ENCODE measurements at regions not wholly inside any gene's neighbourhood (a gene's known extent, or its start where the extent isn't known, plus 50 kb on each side); places are given as distances from the start of the nearest gene placed in this dataset.
A peak's percentile ranks its signal among the peaks of the same experiment; 100 is the strongest.

DNA sequence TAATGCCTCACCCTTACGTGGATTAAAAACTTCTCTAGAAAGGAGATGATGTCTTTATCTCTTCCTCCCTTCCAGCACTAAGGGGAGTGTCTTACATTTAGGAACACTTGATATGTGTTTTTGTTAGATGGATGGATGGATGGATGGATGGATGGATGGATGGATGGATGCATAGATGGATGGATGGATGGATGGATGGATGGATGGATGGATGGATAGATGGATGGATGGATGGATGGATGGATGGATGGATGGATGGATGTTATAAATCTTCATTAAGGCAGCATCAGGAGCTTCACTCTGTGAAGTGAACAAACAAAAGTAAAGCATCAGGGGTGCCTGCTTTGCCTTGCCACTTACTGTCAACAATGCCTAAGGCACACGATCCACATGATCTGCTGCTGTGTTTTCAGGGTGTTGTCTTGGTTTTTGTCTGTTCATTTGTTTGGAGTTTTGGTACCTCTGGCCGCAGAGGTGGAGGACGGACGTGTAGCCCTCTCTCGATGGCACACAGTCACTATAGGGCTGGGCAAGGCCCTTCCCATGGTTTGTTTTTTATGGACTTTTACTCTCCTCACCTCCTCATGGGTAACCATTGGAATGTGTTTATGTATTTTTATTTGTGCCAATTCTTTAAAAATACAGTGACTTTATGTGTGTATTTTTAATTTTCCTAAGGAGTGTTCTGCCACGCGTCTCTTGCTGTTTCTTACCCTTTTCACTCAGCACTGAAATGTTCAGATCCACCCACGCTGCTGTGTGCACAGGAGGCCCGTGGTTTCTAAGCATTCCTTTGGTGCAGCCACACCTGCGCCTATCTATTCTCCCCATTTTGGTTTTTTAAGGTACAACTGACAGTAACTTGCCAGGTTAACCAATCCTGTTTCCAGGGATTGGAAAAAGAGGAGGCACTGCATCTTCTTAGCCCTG, 91.8 kb upstream of the ENPP6 start:
- DNase-seq, result no peak

- DNase-seq, result no peak
Observed at GRCh38 chr4:184306949-184307348, 89.3 kb upstream of the ENPP6 start.

DNA sequence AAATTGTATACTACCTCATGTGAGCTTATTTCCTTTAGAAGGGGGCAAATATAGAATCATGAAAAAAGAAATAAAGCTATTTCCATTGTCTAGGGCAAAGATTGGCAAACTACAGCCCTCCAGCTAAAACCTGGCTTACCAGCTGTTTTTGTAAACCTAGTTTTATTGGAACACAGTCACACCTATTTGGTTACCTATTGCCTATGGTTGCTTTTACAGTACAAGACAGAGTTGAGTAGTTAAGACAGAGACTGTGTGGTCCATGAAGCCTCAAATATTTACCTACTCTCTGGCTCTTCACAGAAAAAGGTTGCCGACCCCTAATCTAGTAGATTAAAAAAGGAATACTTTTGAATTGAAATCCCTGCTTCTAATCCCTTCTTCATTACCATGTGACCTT, 88.8 kb upstream of the ENPP6 start:
- DNase-seq, result no peak

GRCh38 chr4:184300816-184301215, 83.1 kb upstream of the ENPP6 start:
- no peak for DNase-seq

GRCh38 chr4:184298254-184298653, 80.6 kb upstream of the ENPP6 start:
- DNase-seq, result no peak

GRCh38 chr4:184295206-184295605, 77.5 kb upstream of the ENPP6 start:
- DNase-seq, result no peak

DNA sequence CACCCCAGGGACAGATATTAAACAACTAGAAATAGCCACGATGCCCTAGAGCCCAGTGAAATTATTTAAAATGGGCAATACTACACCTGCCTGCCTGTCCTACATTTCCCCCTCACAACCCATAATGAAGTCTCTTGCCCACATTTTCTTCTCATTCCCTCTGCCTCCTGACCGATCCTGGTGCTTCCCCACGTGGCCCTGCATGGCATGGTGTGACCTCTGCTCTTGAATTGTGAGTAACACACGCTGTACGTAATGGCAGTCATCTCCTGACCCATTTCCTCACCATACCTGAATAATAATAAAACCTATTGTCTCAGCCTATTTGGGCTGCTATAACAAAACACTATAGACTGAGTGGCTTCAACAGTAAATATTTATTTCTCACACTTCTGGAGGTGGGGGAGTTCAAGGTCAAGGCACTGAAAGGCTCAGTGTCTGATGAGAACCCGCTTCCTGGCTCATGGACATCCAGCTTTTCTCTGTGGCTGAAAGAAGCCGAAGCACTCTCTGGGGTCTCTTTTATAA, 77.0 kb upstream of the ENPP6 start:
- DNase-seq, result no peak

DNA sequence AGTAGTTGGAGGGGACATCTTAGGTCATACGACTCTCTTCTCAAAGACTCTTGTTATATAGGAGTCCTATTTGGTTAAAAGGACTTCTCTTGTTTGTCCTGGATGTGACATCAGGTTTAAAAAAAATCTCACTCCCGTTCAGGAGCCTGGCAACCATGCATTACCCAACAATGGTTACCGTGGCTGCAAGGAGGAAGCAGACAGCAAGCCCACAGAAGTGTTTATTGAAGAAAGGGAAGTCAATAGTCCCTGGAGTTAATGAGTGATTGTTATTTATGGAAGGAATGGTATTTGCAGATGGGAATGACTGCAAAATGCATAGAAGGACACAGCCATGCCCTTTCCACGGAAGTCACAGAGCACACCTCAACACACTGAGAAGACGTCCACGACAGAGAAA, 75.9 kb upstream of the ENPP6 start:
- peak; percentile 23 for DNase-seq

GRCh38 chr4:184292877-184293276, 75.2 kb upstream of the ENPP6 start:
- DNase-seq, result no peak

- no peak for DNase-seq
Observed at GRCh38 chr4:184292465-184292867, 74.8 kb upstream of the ENPP6 start.

DNA sequence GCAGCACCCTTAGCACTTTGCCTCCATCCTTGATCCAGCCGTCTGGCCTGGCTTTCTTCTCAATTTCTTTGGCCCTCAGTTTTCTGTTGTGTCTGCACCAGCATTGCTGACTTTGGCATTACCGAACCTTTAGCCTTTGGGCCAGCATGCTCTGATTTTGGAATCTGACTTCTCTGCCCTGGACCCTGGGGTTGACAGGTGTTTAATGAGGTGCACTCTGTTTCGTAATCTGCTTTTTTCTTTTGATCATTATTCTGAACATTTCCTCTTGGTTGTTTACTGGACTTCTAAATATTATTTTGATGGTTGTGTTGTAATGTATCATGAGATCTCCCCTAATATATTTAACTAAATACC, 71.5 kb upstream of the ENPP6 start:
- DNase-seq, result no peak

- DNase-seq, result no peak
Observed at GRCh38 chr4:184288451-184289178, 70.9 kb upstream of the ENPP6 start.

GRCh38 chr4:184287697-184288255, 70.1 kb upstream of the ENPP6 start:
- peak; percentile 29 for DNase-seq

DNA sequence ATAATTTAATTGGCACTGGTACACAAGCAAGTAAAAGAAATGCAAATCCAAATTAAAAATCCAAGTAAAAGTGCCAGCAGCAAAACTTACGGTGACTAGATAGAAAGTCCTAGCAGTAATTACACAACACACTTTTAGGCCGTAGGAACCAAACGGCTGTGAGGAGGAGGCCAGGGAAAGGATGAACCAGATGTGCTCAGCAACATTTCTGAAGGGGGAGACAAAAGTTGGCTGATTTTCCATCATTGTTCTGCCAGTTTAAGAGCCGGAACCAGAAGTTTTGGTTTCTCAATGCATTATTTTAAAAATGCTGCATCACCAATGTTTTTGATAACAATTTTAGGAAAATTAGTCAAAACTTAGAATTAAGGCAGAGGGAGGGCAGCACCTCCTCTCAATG, 68.7 kb upstream of the ENPP6 start:
- DNase-seq, result no peak

DNA sequence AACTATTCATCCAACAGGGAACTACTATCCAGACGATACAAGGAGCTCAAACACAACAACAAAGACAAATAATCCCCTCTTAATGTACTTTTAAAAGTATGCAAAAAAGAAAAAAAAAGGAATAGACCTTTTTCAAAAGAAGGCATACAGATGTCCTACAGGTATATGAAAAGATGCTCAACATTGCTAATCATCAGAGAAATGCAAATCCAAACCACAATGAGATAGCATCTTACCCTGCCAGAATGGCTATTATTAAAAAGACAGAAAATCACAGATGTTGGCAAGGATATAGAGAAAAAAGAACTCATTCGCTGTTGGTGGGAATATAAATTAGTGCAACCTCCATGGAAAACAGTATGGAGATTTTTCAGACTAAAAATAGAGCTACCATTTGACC, 67.1 kb upstream of the ENPP6 start:
- no peak for DNase-seq

GRCh38 chr4:184284336-184284690, 66.6 kb upstream of the ENPP6 start:
- DNase-seq, result no peak

GRCh38 chr4:184283659-184284335, 66.1 kb upstream of the ENPP6 start:
- no peak for DNase-seq

DNA sequence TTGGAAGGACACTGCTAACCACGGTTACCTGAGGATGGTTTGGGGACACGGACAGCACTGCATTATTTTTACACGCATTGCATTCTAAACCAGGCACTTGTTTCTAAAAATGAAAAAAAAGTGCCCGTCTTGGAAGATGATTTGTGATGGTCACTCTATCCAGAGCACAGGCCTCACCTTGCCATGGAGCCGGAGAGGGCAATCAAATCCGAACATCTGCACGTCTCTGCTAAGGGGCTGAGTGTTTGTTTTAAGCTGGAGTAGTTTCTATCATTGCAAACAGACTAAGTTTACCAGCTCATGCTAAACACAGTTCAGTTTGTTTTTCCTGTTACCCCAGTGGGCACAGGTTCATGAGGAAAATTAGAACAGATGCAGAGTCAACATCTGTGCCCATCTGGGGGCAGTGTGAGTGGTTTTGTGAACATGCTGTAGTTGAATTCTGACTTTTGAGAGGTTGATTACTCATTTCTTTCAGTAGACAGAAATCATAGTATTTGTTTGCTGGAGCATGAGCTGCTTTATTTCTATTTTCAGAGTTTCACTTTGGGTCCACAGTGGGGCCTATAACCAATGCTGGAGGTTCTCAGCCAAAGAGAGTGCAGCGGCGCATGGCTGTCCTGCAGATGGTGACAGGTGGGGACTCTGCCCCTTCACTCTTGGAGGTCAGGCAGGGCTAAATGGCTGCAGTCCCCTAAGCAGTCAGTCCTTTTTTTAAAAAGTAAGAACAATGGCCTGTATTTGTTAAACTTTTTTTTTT, 65.4 kb upstream of the ENPP6 start:
- peak; percentile 12 for DNase-seq

DNA sequence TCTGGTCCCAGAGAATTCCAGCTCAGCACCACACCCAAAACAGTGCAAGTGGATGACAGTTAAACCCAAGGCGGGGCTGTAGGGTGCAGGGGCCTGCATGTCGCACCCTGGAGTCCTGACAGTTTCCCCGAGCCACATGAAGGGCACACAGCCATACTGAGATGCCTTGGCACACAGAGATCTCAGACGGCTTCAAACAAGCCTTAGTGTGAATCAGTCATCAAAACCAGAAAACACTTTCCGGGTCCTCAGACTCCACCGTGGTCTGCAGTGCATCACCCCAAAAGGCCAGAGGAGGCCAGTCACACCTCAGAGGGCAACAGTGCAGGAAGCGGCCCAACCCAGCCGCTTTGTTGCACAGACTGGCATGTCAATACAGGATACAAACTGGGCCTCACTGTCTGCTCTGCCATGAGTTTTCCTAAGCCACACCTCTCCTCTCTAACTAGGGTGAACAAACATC, 64.6 kb upstream of the ENPP6 start:
- DNase-seq, result no peak

GRCh38 chr4:184281231-184282139, 63.8 kb upstream of the ENPP6 start:
- no peak for DNase-seq

GRCh38 chr4:184280591-184281071, 63.0 kb upstream of the ENPP6 start:
- DNase-seq, result no peak

Data from DMS79 (cell line).